ENCODE measurements at regions not wholly inside any gene's neighbourhood (a gene's known extent, or its start where the extent isn't known, plus 50 kb on each side); places are given as distances from the start of the nearest gene placed in this dataset.

GRCh38 chr7:152909683-152910544, 150.4 kb downstream of the ACTR3B start (continued):
- TF ChIP-seq ZNF430 (CRISPR knock-in tag; IDR thresholded peaks at IDR 0.05), result 0 out of 2 replicates have a peak, but pooled peaks have one; percentile 31
- no peak for TF ChIP-seq SAFB2 (CRISPR knock-in tag; IDR thresholded peaks at IDR 0.05; ENCODE audit: borderline replicate concordance, low read depth)
- no peak for TF ChIP-seq SALL2 (CRISPR knock-in tag; IDR thresholded peaks at IDR 0.05)
- no peak for TF ChIP-seq PLRG1 (conservative IDR thresholded peaks at IDR 0.05)
- no peak for TF ChIP-seq ZNF512 (CRISPR knock-in tag; IDR thresholded peaks at IDR 0.05)
- TF ChIP-seq RERE (CRISPR knock-in tag; IDR thresholded peaks at IDR 0.05; ENCODE audit: low read depth), result no peak
- TF ChIP-seq ZBTB43 (CRISPR knock-in tag; conservative IDR thresholded peaks at IDR 0.05), result no peak
- no peak for TF ChIP-seq ZNF18 (CRISPR knock-in tag; IDR thresholded peaks at IDR 0.05; ENCODE audit: insufficient replicate concordance)
- TF ChIP-seq ZNF850 (CRISPR knock-in tag; conservative IDR thresholded peaks at IDR 0.05), result no peak
- TF ChIP-seq MAF1 (CRISPR knock-in tag; IDR thresholded peaks at IDR 0.05; ENCODE audit: borderline replicate concordance), result no peak
- TF ChIP-seq AGO1 (IDR thresholded peaks at IDR 0.05; ENCODE audit: low read depth, low read length, poor library complexity, severe bottlenecking), result no peak
- no peak for TF ChIP-seq EED (CRISPR knock-in tag; IDR thresholded peaks at IDR 0.05)
- TF ChIP-seq TRIM24 (CRISPR knock-in tag; IDR thresholded peaks at IDR 0.05), result no peak
- 0 out of 2 replicates have a peak, but pooled peaks have one; percentile 16 for TF ChIP-seq ZNF746 (CRISPR knock-in tag; IDR thresholded peaks at IDR 0.05)
- TF ChIP-seq IKZF1 (IDR thresholded peaks at IDR 0.05), result no peak
- no peak for TF ChIP-seq ZNF350 (CRISPR knock-in tag; IDR thresholded peaks at IDR 0.05; ENCODE audit: borderline replicate concordance, low read depth)
- TF ChIP-seq TMF1 (CRISPR knock-in tag; IDR thresholded peaks at IDR 0.05; ENCODE audit: low read depth), result no peak
- TF ChIP-seq ZNF496 (CRISPR knock-in tag; IDR thresholded peaks at IDR 0.05; ENCODE audit: insufficient replicate concordance), result no peak
- 0 out of 2 replicates have a peak, but pooled peaks have one; percentile 5 for TF ChIP-seq TCF7 (IDR thresholded peaks at IDR 0.05; ENCODE audit: low read depth)
- TF ChIP-seq CENPX (CRISPR knock-in tag; IDR thresholded peaks at IDR 0.05), result no peak
